ENCODE measurements at regions not wholly inside any gene's neighbourhood (a gene's known extent, or its start where the extent isn't known, plus 50 kb on each side); places are given as distances from the start of the nearest gene placed in this dataset.

GRCh38 chr13:79736356-79736755, 255.4 kb downstream of the NDFIP2 start:
- TF ChIP-seq CTCF (IDR thresholded peaks at IDR 0.05) = no peak
- no peak for TF ChIP-seq POLR2A (IDR thresholded peaks at IDR 0.05)

Measured in heart left ventricle (tissue), 13 donors.